H9 (cell line): ENCODE measurements at regions not wholly inside any gene's neighbourhood (a gene's known extent, or its start where the extent isn't known, plus 50 kb on each side); places are given as distances from the start of the nearest gene placed in this dataset.

Experiments used
- DNase-seq: peaks from one replicate; pipeline ENCODE4 v3.0.0-alpha.2; 2017
- H2AFZ ChIP-seq: one replicate; pipeline ENCODE4 v1.6.1; 2013; ENCODE audit warnings: mild to moderate bottlenecking, low read length, control low read depth, moderate library complexity
- H2AK5ac ChIP-seq: 2 replicates; pipeline ENCODE4 v1.6.1; 2013; ENCODE audit warnings: low read length, control low read depth, mixed read lengths; ENCODE audit not compliant: insufficient read length
- H2BK120ac ChIP-seq: one replicate; pipeline ENCODE4 v1.6.1; 2013; ENCODE audit warnings: low read depth, mild to moderate bottlenecking, low read length, control low read depth, inconsistent platforms; ENCODE audit not compliant: poor library complexity, severe bottlenecking
- H2BK12ac ChIP-seq: 2 replicates; pipeline ENCODE4 v1.6.1; 2013; ENCODE audit warnings: low read length, control low read depth, mixed read lengths, low read depth; ENCODE audit not compliant: insufficient read length
- H2BK15ac ChIP-seq: 2 replicates; pipeline ENCODE4 v1.6.1; 2013; ENCODE audit warnings: low read depth, low read length, control low read depth
- H2BK20ac ChIP-seq: one replicate; pipeline ENCODE4 v1.6.1; 2013; ENCODE audit warnings: low read depth, mild to moderate bottlenecking, low read length, control low read depth, inconsistent platforms; ENCODE audit not compliant: poor library complexity, severe bottlenecking
- H2BK5ac ChIP-seq: 2 replicates; pipeline ENCODE4 v1.6.1; 2013; ENCODE audit warnings: low read length, control low read depth, mixed read lengths; ENCODE audit not compliant: insufficient read length
- H3K14ac ChIP-seq: 2 replicates; pipeline ENCODE4 v1.6.1; 2013; ENCODE audit warnings: low read length, control low read depth; ENCODE audit not compliant: insufficient read depth
- H3K18ac ChIP-seq: 2 replicates; pipeline ENCODE4 v1.6.1; 2013; ENCODE audit warnings: low read depth, mild to moderate bottlenecking, mixed read lengths, low read length, control low read depth; ENCODE audit not compliant: insufficient read length
- H3K23ac ChIP-seq: 2 replicates; pipeline ENCODE4 v1.6.1; 2013; ENCODE audit warnings: low read length, control low read depth, mixed read lengths, low read depth; ENCODE audit not compliant: insufficient read length
- H3K23me2 ChIP-seq: 2 replicates; pipeline ENCODE4 v1.6.1; 2013; ENCODE audit warnings: low read depth, mild to moderate bottlenecking, mixed read lengths, low read length, control low read depth; ENCODE audit not compliant: insufficient read length, poor library complexity, severe bottlenecking
- H3K27ac ChIP-seq: 2 replicates; pipeline ENCODE4 v1.5.1; 2013; ENCODE audit warnings: low read length, control low read depth, mixed read lengths, low read depth; ENCODE audit not compliant: insufficient read length
- H3K27me3 ChIP-seq: 2 replicates; pipeline ENCODE4 v1.6.1; 2013; ENCODE audit warnings: low read length, control low read depth, inconsistent platforms; ENCODE audit not compliant: insufficient read depth
- H3K4ac ChIP-seq: 2 replicates; pipeline ENCODE4 v1.6.1; 2013; ENCODE audit warnings: low read depth, mild to moderate bottlenecking, control low read depth, inconsistent platforms, low read length, moderate library complexity
- H3K4me1 ChIP-seq: 2 replicates; pipeline ENCODE4 v1.6.1; 2013; ENCODE audit warnings: low read length, control low read depth, inconsistent platforms; ENCODE audit not compliant: insufficient read depth
- H3K4me2 ChIP-seq: 2 replicates; pipeline ENCODE4 v1.6.1; 2013; ENCODE audit warnings: low read length, control low read depth, mixed read lengths; ENCODE audit not compliant: insufficient read length, insufficient read depth
- H3K56ac ChIP-seq: 2 replicates; pipeline ENCODE4 v1.6.1; 2013; ENCODE audit warnings: low read depth, mild to moderate bottlenecking, mixed read lengths, low read length, control low read depth; ENCODE audit not compliant: insufficient read length
- H3K79me1 ChIP-seq: 2 replicates; pipeline ENCODE4 v1.6.1; 2013; ENCODE audit warnings: low read depth, mild to moderate bottlenecking, moderate library complexity, low read length, control low read depth, inconsistent platforms; ENCODE audit not compliant: insufficient read depth, poor library complexity, severe bottlenecking
- H3K79me2 ChIP-seq: 2 replicates; pipeline ENCODE4 v1.6.1; 2013; ENCODE audit warnings: low read length, control low read depth, inconsistent platforms; ENCODE audit not compliant: insufficient read depth
- H3K9ac ChIP-seq: 2 replicates; pipeline ENCODE4 v1.6.1; 2013; ENCODE audit warnings: low read length, control low read depth, mixed read lengths; ENCODE audit not compliant: insufficient read length; ENCODE audit errors: extremely low read depth
- H3K9me3 ChIP-seq: one replicate; pipeline ENCODE4 v1.6.1; 2013; ENCODE audit warnings: low read depth, low read length, inconsistent platforms; ENCODE audit not compliant: control insufficient read depth
- H3T11ph ChIP-seq: one replicate; pipeline ENCODE4 v1.6.1; 2013; ENCODE audit warnings: mild to moderate bottlenecking, low read length, control low read depth, inconsistent platforms
- H4K20me1 ChIP-seq: one replicate; pipeline ENCODE4 v1.6.1; 2013; ENCODE audit not compliant: control insufficient read depth, insufficient read length, insufficient read depth
- H4K5ac ChIP-seq: 2 replicates; pipeline ENCODE4 v1.6.1; 2013; ENCODE audit warnings: low read depth, mild to moderate bottlenecking, mixed read lengths, low read length, control low read depth; ENCODE audit not compliant: insufficient read length
- H4K8ac ChIP-seq: replicated peaks from 2 replicates; pipeline ENCODE4 v1.6.1; 2013; ENCODE audit warnings: low read length, control low read depth, mixed read lengths, low read depth; ENCODE audit not compliant: insufficient read length
- H4K91ac ChIP-seq: 2 replicates; pipeline ENCODE4 v1.6.1; 2013; ENCODE audit warnings: low read depth, mild to moderate bottlenecking, moderate library complexity, mixed read lengths, low read length, control low read depth; ENCODE audit not compliant: insufficient read length
- H3K27ac Mint-ChIP-seq, 3 experiments: 2 replicates in 2 of 3; 3 replicates in 1 of 3; pipeline ENCODE4 v1.8.0; 2020 to 2021; ENCODE audit warnings: mixed read lengths in 3 of 3, mild to moderate bottlenecking in 1 of 3, moderate library complexity in 1 of 3
- H3K27me3 Mint-ChIP-seq: 2 replicates; pipeline ENCODE4 v1.8.0; 2021; ENCODE audit warnings: low read depth, mild to moderate bottlenecking, moderate library complexity, mixed read lengths
- H3K36me3 Mint-ChIP-seq, 3 experiments: 2 replicates in 2 of 3; 3 replicates in 1 of 3; pipeline ENCODE4 v1.8.0; 2020 to 2021; ENCODE audit warnings: low read depth in 3 of 3, mixed read lengths in 3 of 3; ENCODE audit not compliant: insufficient read depth in 1 of 3
- H3K4me1 Mint-ChIP-seq, 2 experiments: 2 replicates each; pipeline ENCODE4 v1.8.0; 2020; ENCODE audit warnings: mixed read lengths in 2 of 2
- H3K4me3 Mint-ChIP-seq, 2 experiments: 2 replicates in 1 of 2; 3 replicates in 1 of 2; pipeline ENCODE4 v1.8.0; 2020 to 2021; ENCODE audit warnings: mild to moderate bottlenecking in 2 of 2, mixed read lengths in 2 of 2, moderate library complexity in 1 of 2
- H3K9me3 Mint-ChIP-seq, 2 experiments: 2 replicates in 1 of 2; 3 replicates in 1 of 2; pipeline ENCODE4 v1.8.0; 2020; ENCODE audit warnings: mild to moderate bottlenecking in 2 of 2, mixed read lengths in 2 of 2, moderate library complexity in 1 of 2
- WGBS: extraction: QIAGEN DNeasy Blood & Tissue Kit; methylation state at CpG from one replicate; pipeline ENCODE4 v1.1.7; 2013; ENCODE audit warnings: missing lambda C conversion rate, low lambda C conversion rate, mixed read lengths; ENCODE audit not compliant: insufficient read length; ENCODE audit errors: extremely low coverage; 5-methylcytosine and 5-hydroxymethylcytosine counted together
- TF ChIP-seq, protein P1 (sequence below): fragments of 200-600 bp; sonication (generic); conservative IDR thresholded peaks from 3 replicates; pipeline ENCODE4 v1.8.0; 2021; ENCODE audit warnings: antibody characterized with exemption, mild to moderate bottlenecking

DNA sequence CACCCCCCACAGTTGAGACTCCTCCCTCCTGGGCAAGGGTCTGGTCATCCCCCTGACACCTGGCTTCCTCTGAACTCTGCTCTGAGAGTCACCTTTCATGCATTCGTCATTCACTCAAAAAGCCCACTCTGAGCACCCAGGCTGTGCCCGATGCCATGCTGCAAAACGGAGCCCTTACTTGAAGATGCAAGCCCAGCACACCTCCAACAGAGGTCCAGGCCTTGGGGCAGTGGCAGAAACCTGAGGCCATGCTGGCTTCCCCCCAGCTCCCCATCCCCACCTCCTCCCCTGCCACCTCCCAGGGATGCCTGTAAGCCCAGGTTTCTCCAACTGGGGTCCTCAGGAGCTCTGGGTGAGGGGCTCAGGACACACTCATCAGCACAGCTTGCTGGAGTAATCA is 67.7 kb upstream of the TNRC6C start:
- Histone ChIP-seq H3K4me1 (no peaks in the 10 kb centered on the region), H4K20me1 (no peaks in the 10 kb centered on the region), H2BK5ac (no peak overlapping the region), H3K14ac (no peak overlapping the region), H3K4me2 (no peak overlapping the region), H2BK15ac (no peak overlapping the region), H2AK5ac (no peak overlapping the region), H3K4ac (no peak overlapping the region), H3K27ac (no peak overlapping the region), H3K79me1 (no peaks in the 10 kb centered on the region), H3K79me2 (no peaks in the 10 kb centered on the region), H4K91ac (no peak overlapping the region), H2AFZ (no peak overlapping the region), H3K9ac (no peak overlapping the region), H2BK120ac (no peak overlapping the region), H3K27me3 (no peaks in the 10 kb centered on the region; the same call in 1 of the 2 replicates), H2BK20ac (no peak overlapping the region), H3K56ac (no peak overlapping the region), H3T11ph (no peak overlapping the region), H3K23ac (no peak overlapping the region), H3K9me3 (no peaks in the 10 kb centered on the region), H4K8ac (no peak overlapping the region), H2BK12ac (no peak overlapping the region), H3K23me2 (peaks cover 4% of the 10 kb centered on the region), H4K5ac (no peak overlapping the region), H3K18ac (no peak overlapping the region)
- H3K4me3 Mint-ChIP-seq, result no peak overlapping the region
- TF ChIP-seq, protein P1, sequence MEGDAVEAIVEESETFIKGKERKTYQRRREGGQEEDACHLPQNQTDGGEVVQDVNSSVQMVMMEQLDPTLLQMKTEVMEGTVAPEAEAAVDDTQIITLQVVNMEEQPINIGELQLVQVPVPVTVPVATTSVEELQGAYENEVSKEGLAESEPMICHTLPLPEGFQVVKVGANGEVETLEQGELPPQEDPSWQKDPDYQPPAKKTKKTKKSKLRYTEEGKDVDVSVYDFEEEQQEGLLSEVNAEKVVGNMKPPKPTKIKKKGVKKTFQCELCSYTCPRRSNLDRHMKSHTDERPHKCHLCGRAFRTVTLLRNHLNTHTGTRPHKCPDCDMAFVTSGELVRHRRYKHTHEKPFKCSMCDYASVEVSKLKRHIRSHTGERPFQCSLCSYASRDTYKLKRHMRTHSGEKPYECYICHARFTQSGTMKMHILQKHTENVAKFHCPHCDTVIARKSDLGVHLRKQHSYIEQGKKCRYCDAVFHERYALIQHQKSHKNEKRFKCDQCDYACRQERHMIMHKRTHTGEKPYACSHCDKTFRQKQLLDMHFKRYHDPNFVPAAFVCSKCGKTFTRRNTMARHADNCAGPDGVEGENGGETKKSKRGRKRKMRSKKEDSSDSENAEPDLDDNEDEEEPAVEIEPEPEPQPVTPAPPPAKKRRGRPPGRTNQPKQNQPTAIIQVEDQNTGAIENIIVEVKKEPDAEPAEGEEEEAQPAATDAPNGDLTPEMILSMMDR, result no peak
- no peaks in the 10 kb centered on the region; a peak in 1 of 5 replicates for H3K9me3 Mint-ChIP-seq
- peaks cover 45% of the 10 kb centered on the region for H3K27me3 Mint-ChIP-seq
- H3K36me3 Mint-ChIP-seq, result no peaks in the 10 kb centered on the region
- peaks cover 18 to 34% of the 10 kb centered on the region in 2 experiments for H3K4me1 Mint-ChIP-seq
- peak overlapping the region in 1 of 3 experiments; percentile 72; a peak in 1 of 7 replicates for H3K27ac Mint-ChIP-seq
- DNase-seq, result no peak
- WGBS, result no CpG with 5 or more reads among the region's 3 CpGs
